ENCODE measurements at regions not wholly inside any gene's neighbourhood (a gene's known extent, or its start where the extent isn't known, plus 50 kb on each side); places are given as distances from the start of the nearest gene placed in this dataset.

GRCh38 chr5:8209500-8209899 is 340.6 kb downstream of the MTRR start:
- H3K4me1 ChIP-seq: no peaks in the 10 kb centered on the region
- H2AFZ ChIP-seq (replicated peaks): no peak overlapping the region
- H3K4me3 ChIP-seq: no peak overlapping the region
- H4K20me1 ChIP-seq (ENCODE audit: low read depth): no peaks in the 10 kb centered on the region
- no peaks in the 10 kb centered on the region for H3K79me2 ChIP-seq (ENCODE audit: low read depth)
- H3K4me1 Mint-ChIP-seq: no peaks in the 10 kb centered on the region
- no peak overlapping the region for H3K27ac Mint-ChIP-seq
- H3K36me3 ChIP-seq: no peaks in the 10 kb centered on the region
- no peaks in the 10 kb centered on the region for H3K9me3 Mint-ChIP-seq
- H3K9me3 ChIP-seq (ENCODE audit: low read depth): no peaks in the 10 kb centered on the region
- H3K27ac ChIP-seq: no peak overlapping the region
- H3F3A ChIP-seq (ENCODE audit: low read depth): no peaks in the 10 kb centered on the region
- H3K27me3 ChIP-seq: no peaks in the 10 kb centered on the region
- no peaks in the 10 kb centered on the region for H3K27me3 Mint-ChIP-seq (ENCODE audit: insufficient read depth, low read depth)
- TF ChIP-seq EZH2phosphoT487 (IDR thresholded peaks at IDR 0.05): no peak
- no peak for TF ChIP-seq CTCF (IDR thresholded peaks at IDR 0.05)
- TF ChIP-seq EZH2 (IDR thresholded peaks at IDR 0.05): no peak
- no peak overlapping the region for H3K9ac ChIP-seq
- H3K4me2 ChIP-seq: no peak overlapping the region
- H3K4me3 Mint-ChIP-seq: no peak overlapping the region
- H3K36me3 Mint-ChIP-seq: no peaks in the 10 kb centered on the region
- no peak for DNase-seq (ENCODE audit: low spot score)

- Histone ChIP-seq H2AFZ (replicated peaks) (no peak overlapping the region), H3K4me1 (no peaks in the 10 kb centered on the region), H3K27me3 (no peaks in the 10 kb centered on the region), H3K36me3 (no peaks in the 10 kb centered on the region), H3K9me3 (ENCODE audit: low read depth) (no peaks in the 10 kb centered on the region), H3K27ac (no peak overlapping the region), H3K9ac (no peak overlapping the region), H3F3A (ENCODE audit: low read depth) (no peaks in the 10 kb centered on the region), H3K79me2 (ENCODE audit: low read depth) (no peaks in the 10 kb centered on the region), H3K4me3 (no peak overlapping the region), H3K4me2 (no peak overlapping the region), H4K20me1 (ENCODE audit: low read depth) (no peaks in the 10 kb centered on the region)
- peaks cover 2% of the 10 kb centered on the region for H3K27me3 Mint-ChIP-seq (ENCODE audit: insufficient read depth, low read depth)
- peak; percentile 28 for DNase-seq (ENCODE audit: low spot score)
- TF ChIP-seq EZH2phosphoT487 (IDR thresholded peaks at IDR 0.05) (no peak), CTCF (IDR thresholded peaks at IDR 0.05) (no peak), EZH2 (IDR thresholded peaks at IDR 0.05) (no peak)
- H3K9me3 Mint-ChIP-seq: no peaks in the 10 kb centered on the region
- H3K4me1 Mint-ChIP-seq: no peaks in the 10 kb centered on the region
- no peak overlapping the region for H3K27ac Mint-ChIP-seq
- no peaks in the 10 kb centered on the region for H3K36me3 Mint-ChIP-seq
- H3K4me3 Mint-ChIP-seq: no peak overlapping the region
These were observed 344.8 kb downstream of the MTRR start for GRCh38 chr5:8213701-8214240.

- Histone ChIP-seq H2AFZ (replicated peaks) (no peak overlapping the region), H3F3A (ENCODE audit: low read depth) (no peaks in the 10 kb centered on the region), H3K27ac (no peak overlapping the region), H3K9me3 (ENCODE audit: low read depth) (no peaks in the 10 kb centered on the region), H3K36me3 (no peaks in the 10 kb centered on the region), H3K79me2 (ENCODE audit: low read depth) (no peaks in the 10 kb centered on the region), H3K9ac (no peak overlapping the region), H3K27me3 (no peaks in the 10 kb centered on the region), H4K20me1 (ENCODE audit: low read depth) (no peaks in the 10 kb centered on the region), H3K4me1 (no peaks in the 10 kb centered on the region), H3K4me3 (no peak overlapping the region), H3K4me2 (no peak overlapping the region)
- Mint-ChIP-seq H3K9me3 (peaks cover under 1% of the 10 kb centered on the region), H3K4me1 (no peaks in the 10 kb centered on the region), H3K4me3 (no peak overlapping the region), H3K36me3 (no peaks in the 10 kb centered on the region), H3K27me3 (ENCODE audit: insufficient read depth, low read depth) (peaks cover 2% of the 10 kb centered on the region), H3K27ac (no peak overlapping the region)
- DNase-seq (ENCODE audit: low spot score): no peak
- TF ChIP-seq CTCF (IDR thresholded peaks at IDR 0.05) (no peak), EZH2phosphoT487 (IDR thresholded peaks at IDR 0.05) (no peak), EZH2 (IDR thresholded peaks at IDR 0.05) (no peak)
These were observed 348.0 kb downstream of the MTRR start for GRCh38 chr5:8216921-8217320.
